Hepatocyte (in vitro differentiated cells): ENCODE measurements at regions not wholly inside any gene's neighbourhood (a gene's known extent, or its start where the extent isn't known, plus 50 kb on each side); places are given as distances from the start of the nearest gene placed in this dataset.

Experiments used
- CTCF ChIP-seq: fragments of 200-600 bp; sonication (generic); IDR thresholded peaks from 2 replicates; pipeline ENCODE4 v1.5.1; 2016; ENCODE audit warnings: antibody characterized with exemption, mild to moderate bottlenecking; ENCODE audit not compliant: poor library complexity
- EZH2phosphoT487 ChIP-seq: fragments of 200-600 bp; sonication (generic); IDR thresholded peaks from one replicate; pipeline ENCODE4 v1.6.1; 2018; ENCODE audit warnings: antibody characterized with exemption, mild to moderate bottlenecking, low read depth, moderate library complexity; ENCODE audit not compliant: unreplicated experiment, severe bottlenecking

- TF ChIP-seq CTCF (no peak), EZH2phosphoT487 (no peak)
These were observed 65.9 kb upstream of the ACTR3 start for GRCh38 chr2:113823716-113824595.
